ENCODE measurements at regions not wholly inside any gene's neighbourhood (a gene's known extent, or its start where the extent isn't known, plus 50 kb on each side); places are given as distances from the start of the nearest gene placed in this dataset.

DNA sequence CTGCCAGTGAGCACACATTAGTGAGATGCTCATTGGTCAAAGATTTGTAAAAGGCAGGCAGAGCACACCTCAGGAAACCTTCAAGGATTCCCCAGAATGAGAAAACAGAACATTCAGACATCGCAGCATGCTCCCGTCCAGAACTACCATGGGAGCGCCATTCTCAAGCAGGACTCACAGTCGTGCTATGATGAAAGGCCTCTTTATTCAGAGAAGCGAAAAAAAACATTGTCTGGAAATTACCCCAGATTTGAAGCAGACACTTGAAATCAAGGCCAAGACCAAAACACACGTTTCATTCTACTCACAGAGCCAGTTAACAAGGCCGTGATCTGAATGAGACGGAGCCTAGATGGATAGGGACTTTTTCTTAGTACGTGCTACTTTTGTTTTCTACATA, 961.8 kb upstream of the TENM3 start:
- DNase-seq = no peak

DNA sequence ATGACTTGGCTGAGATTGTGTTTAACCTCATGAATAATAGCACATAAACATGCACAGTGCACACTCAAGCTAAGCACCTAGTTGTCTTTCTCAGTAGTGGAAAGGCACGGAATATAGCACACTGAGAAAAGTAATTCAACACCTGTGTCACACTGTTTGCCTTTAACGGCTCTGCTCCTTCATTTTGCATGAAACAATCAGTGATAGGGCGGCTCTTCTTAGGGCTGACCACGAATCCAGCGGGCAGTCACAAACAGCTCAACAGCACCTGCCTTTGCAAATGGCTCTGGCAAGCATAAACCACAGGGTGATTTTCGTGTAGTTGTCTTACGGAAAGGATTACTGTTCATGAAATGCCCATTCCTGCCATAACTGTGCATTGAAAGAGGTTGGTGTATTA, 954.0 kb upstream of the TENM3 start:
- DNase-seq = no peak

DNA sequence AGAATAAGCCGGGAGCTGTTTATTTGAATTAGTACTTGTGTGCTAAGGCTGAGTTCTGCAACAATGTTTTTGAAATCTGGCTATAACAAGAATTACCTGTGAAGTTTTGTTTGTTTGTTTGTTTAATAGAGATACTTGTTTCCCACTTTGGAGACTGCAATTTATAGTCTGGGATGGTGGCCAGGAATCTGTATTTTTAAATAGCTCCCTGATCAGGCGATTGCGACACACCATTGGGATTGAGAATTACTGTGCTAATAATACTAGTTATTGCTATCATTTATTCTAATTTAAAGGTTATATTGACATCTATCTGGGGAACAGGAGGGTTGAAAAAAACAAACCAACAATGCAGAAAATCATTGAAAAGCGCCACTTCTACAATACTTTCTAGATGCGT, 951.6 kb upstream of the TENM3 start:
- no peak for DNase-seq

DNA sequence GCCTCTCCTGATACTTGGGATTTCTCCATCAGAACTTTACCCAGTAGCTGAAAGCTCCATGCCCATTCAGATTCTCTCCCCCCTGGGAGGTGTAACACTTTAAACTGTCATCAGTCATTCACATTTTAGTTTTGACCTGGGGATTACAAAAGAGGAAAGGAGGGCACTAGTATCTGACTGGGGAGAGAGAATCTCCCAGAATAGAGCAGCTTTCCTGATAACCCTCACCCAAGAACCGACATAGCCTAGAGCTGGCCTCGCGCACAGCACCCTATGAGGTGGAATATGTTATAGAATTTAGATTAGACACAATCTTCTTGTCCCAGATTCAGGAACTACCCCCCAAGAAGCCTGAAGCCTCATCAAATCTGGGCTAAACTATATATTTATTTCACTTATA, 950.2 kb upstream of the TENM3 start:
- no peak for DNase-seq

DNA sequence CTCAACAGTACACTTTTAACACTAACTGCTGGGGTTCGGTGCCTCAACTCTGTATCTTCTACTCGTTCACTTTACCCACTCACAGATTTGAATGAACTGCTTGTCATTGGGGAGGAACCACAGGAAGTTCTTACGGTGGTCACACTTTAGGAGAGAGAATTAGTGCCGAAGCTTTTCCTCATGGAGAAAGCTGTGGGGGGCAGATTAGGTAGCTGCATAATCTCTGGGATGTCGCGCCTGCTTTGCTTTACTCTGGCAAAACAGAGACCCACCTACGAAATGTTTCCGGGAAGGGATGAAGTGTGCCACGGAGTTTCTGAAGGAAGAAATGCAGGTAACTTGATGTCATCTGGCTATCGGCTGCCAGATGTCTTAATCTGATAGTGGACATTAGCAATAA, 949.7 kb upstream of the TENM3 start:
- no peak for DNase-seq

GRCh38 chr4:181294421-181294820, 948.8 kb upstream of the TENM3 start:
- DNase-seq = no peak

GRCh38 chr4:181301735-181302710, 941.2 kb upstream of the TENM3 start:
- DNase-seq = peak; percentile 44 to 63 (median 48)

- no peak for DNase-seq
Measured at GRCh38 chr4:181307824-181308223, 935.4 kb upstream of the TENM3 start.

DNA sequence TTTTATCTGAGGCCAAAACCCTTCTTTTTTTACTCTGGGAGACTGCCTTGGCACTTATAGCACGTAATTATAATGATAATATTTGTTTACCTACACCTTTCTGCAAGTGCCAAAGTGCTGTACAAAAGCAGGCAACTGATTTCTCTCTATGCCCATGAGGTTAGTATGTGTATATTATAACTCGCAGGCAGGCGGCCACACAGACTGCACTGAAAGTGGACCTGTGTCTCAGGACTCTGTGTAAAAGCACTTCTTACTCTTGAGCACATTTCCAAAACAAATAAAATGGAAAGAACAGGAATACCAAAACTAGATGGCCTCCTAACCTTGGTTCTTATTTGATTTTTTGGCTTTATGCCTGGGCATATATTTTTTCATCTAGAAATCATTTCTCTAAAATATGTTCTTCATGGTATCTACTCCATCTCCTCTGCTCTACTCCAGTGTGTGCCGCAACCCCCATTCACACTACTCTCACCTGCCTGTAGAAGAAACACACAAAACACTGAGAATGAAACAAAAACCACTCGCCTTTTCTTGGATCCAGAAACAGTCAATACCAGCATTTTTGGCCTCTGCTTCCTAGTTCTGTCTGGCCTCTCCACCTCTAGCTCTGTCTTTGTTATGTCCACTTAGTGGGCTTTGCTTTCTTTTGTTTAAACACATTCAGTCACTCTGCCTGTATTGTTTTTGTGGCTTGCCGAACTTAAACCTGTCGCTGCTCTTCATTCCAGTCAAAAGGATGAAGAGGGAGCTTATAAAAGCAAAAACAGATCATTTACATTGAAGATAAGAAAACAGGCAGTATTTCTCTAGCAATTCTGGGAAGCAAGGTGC, 934.5 kb upstream of the TENM3 start:
- no peak for DNase-seq

DNA sequence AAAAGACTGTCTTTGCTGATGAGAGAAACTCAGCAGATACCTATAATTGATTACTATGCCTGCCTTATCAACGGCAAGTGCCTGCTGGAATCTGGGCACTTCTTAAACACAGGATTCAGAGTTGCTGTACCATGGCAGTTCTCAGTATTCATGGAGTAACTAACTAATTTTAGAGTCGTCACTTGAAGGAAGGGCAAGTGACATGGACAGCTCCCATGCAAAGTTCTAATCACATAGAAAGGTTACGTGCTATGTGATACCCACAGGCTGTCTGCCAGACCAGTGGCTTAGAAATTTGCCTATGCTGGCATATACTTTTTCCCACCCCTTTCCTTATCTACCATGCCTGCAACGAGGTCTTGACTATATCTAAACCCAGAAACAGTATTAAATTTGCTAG, 931.1 kb upstream of the TENM3 start:
- no peak for DNase-seq

- DNase-seq = no peak
Measured at GRCh38 chr4:181319629-181320028, 923.6 kb upstream of the TENM3 start.

GRCh38 chr4:181323061-181323460, 920.1 kb upstream of the TENM3 start:
- DNase-seq = no peak

- DNase-seq = no peak
Measured at GRCh38 chr4:181330654-181331201, 912.5 kb upstream of the TENM3 start.

DNA sequence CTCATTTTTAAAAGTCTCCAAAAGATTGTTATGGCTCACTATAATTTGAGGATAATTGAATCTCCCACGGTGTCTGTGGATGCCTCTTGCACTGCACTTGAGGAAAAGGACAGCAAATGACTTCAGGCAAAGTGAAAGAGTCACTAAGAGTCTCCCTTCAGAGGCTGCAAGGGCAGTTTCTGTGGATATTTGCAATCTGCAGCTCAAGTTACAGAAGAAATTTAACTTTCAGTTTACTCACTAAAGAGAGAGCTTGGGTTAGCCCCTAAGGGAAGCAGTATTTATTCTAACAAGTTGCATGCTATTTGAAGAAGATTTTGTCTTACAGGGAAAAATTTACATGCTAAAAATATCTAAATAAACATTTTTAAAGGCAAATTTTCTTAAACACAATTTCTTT, 912.0 kb upstream of the TENM3 start:
- no peak for DNase-seq

GRCh38 chr4:181345931-181346330, 897.3 kb upstream of the TENM3 start:
- no peak for DNase-seq

DNA sequence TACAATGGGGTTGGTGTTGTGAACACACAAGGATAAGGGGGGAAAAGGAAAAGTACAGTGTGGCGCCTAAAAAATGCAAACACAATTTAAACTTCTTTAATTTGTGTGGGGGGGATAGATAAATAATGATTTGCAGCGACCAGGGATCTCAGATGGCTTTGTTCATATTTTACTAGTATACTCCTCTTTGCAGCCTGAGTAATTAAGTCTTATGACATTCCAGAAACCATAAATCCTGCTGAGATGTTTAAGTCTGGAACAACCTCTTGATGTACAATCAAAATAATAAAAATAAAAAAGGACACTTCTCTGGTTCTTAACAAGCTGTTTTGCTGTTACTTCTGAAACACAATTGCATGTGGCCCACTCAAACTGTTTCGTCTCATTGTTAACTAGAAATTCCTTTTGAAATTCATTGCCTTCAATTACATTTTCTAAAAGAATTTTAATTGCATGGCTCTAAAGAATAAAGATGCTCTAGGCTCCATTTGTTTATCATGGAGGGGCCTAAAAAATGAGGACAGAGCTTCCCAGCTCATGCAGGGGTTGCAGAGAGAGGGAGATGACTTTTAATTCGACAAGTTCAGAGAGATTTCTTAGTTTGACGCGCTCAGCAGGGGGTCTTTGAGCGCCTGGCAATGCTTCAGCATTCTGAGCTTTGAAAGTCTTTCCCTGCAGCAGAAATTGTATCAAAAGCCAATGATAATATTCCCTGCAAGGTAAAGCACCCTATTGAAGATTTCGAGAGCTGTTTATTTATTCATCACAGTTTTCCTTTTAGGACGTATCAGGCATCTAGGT, 892.4 kb upstream of the TENM3 start:
- no peak for DNase-seq

DNA sequence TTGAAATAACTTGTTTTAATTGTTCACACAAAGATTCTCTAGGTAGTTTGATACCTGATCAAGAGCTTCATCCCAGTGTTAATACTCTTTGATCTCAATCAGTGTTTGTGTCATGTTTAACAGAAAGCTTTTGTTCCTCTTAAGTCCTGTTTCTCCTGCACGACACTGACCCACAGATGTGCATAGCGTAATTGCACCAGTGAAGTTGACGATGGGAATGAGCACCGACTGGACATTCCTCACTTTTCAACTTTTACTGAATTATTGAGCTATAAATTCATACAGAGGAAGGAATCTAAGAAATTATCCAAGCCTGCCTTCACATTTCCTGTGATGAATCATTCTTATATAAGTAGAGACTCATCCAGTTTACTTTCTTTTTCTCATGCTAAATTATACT, 878.7 kb upstream of the TENM3 start:
- no peak for DNase-seq

DNA sequence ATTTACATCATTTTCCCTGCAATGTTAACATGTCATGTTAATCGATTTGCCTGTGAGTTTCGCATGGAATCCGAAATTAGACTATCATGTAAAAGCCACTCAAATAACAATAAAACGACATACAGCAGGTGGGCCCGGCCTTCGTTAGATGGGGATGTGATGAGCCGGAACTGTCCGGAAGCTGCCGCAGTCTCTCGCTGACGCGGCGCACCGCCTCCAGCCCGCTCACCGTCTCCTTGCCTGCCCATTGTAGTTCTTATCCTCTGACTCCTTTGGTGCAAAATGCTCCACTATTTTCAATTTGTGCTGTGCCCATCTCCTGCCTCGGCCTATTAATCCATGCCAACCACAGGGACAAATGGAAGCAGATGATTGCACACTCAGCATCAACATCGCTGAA, 877.5 kb upstream of the TENM3 start:
- DNase-seq = no peak

DNA sequence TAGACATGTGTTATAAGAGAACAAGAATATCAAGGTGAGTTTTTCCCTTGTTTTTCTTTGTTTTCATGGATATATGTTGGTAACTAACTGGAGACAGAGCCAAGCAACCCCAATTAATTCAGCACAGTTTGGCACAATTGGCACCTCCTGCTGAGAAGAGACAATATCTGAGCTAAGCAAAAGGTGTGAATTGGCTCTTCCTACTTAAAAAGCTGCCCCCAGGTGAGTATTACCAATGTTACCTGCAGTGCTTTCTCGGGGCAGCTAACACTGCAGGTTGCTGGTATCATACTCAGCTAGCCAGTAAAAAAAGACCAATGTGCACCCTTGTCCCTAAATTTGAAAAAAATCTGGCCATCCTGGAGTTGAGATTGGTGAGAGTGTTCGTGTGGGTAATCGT, 871.2 kb upstream of the TENM3 start:
- no peak for DNase-seq

- no peak for DNase-seq
Measured at GRCh38 chr4:181376058-181376457, 867.1 kb upstream of the TENM3 start.

GRCh38 chr4:181388061-181388460, 855.1 kb upstream of the TENM3 start:
- DNase-seq = no peak

DNA sequence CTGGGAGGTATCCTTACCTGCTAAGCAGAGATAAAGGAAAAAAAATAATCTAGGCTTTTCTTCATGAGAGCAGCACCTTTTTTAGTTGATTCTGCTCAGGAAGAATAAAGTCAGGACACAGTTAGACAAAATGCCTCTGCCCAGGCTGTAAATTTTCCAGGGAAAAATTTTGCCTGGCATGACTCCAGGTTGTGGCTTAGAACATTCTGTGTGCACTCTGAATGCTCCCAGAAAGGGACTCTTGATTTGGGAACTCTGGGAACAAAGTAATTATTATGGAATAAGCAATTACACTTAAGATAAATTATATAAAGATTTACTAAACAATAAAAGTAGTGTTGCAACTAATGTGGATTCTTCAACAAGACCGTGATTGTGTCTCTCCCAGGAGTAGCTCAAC, 826.2 kb upstream of the TENM3 start:
- DNase-seq = no peak

DNA sequence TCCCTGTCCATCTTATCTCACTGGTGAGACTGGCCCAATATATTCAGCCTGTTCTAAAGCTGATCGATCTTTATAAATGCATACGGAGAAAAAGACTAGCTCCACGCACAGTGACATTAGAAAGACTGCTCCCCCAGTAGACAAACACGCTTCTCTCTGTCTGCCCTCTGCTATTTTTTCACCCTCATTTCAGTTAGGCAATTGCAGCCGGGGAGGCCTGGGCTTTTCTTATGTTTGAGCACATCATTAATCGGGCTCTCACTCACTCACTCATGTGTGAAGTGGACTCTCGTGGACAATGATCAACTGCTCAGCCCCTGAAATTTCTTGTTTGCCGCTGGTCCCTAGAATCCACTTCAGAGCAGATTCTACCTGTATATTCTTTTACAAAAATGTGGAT, 824.7 kb upstream of the TENM3 start:
- no peak for DNase-seq

All from suppressor macrophage treated with lipopolysaccharide for 1 hour (primary cell).